ENCODE measurements at regions not wholly inside any gene's neighbourhood (a gene's known extent, or its start where the extent isn't known, plus 50 kb on each side); places are given as distances from the start of the nearest gene placed in this dataset.

DNA sequence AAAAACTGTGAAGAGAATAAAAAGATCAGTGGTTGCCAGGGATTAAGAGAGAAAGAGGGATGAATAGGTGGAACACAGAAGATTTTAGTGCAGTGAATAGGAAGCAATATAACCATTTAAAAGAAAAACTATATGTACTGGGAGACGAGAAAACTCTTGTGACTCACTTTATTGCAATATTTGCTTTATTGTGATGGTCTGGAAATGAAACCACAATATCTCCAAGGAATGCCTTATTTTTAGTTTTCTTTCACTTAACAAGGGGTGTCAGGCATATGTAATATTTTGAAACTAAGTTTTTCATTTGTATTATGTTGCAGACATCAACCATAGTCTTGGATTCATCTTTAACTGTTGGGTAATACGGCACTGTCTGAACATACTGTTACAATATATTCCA lies 1308.2 kb downstream of the PCDH9 start:
- Histone ChIP-seq H3K9me3 (ENCODE audit: control insufficient read depth, insufficient read depth, low read depth, low read length) (no peaks in the 10 kb centered on the region), H3K36me3 (ENCODE audit: control insufficient read depth, insufficient read depth, low read length) (no peaks in the 10 kb centered on the region), H3K4me1 (ENCODE audit: control insufficient read depth, insufficient read depth, low read length) (peaks cover 6% of the 10 kb centered on the region), H3K27me3 (ENCODE audit: control insufficient read depth, insufficient read depth, low read length) (no peaks in the 10 kb centered on the region), H3K9ac (ENCODE audit: low read length) (no peak overlapping the region), H3K27ac (ENCODE audit: low read depth, low read length) (no peak overlapping the region), H3K4me3 (ENCODE audit: low read depth, low read length) (no peak overlapping the region)

- Histone ChIP-seq H3K9ac (ENCODE audit: low read length) (no peak overlapping the region), H3K27me3 (ENCODE audit: control insufficient read depth, insufficient read depth, low read length) (no peaks in the 10 kb centered on the region), H3K9me3 (ENCODE audit: control insufficient read depth, insufficient read depth, low read depth, low read length) (no peaks in the 10 kb centered on the region), H3K36me3 (ENCODE audit: control insufficient read depth, insufficient read depth, low read length) (no peaks in the 10 kb centered on the region), H3K4me3 (ENCODE audit: low read depth, low read length) (no peak overlapping the region), H3K27ac (ENCODE audit: low read depth, low read length) (no peak overlapping the region), H3K4me1 (ENCODE audit: control insufficient read depth, insufficient read depth, low read length) (no peaks in the 10 kb centered on the region)
Observed at GRCh38 chr13:65917731-65918130, 1312.4 kb downstream of the PCDH9 start.

DNA sequence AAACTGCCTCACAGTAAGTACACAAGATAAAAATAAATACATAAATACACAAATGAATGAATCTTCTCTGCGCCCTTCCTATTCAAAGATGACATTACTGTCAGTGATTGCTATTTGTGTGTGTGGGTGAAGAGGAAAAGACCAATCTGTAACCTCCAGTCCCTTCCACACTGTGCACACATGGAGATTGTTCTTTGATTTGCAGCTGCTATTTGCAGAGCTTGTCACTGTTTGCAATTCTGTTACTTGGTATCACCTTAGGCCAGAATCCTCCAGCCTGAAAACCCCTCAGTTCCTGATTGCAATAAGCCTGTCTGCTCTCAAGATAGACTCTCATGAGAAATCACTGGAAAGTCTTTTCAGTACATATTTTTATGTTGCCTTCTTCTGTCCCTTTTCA lies 1314.9 kb downstream of the PCDH9 start:
- H3K27ac ChIP-seq (ENCODE audit: low read depth, low read length) = no peak overlapping the region
- H3K9ac ChIP-seq (ENCODE audit: low read length) = no peak overlapping the region
- no peaks in the 10 kb centered on the region for H3K27me3 ChIP-seq (ENCODE audit: control insufficient read depth, insufficient read depth, low read length)
- no peaks in the 10 kb centered on the region for H3K4me1 ChIP-seq (ENCODE audit: control insufficient read depth, insufficient read depth, low read length)
- H3K9me3 ChIP-seq (ENCODE audit: control insufficient read depth, insufficient read depth, low read depth, low read length) = no peaks in the 10 kb centered on the region
- no peaks in the 10 kb centered on the region for H3K36me3 ChIP-seq (ENCODE audit: control insufficient read depth, insufficient read depth, low read length)
- H3K4me3 ChIP-seq (ENCODE audit: low read depth, low read length) = no peak overlapping the region

- no peaks in the 10 kb centered on the region for H3K9me3 ChIP-seq (ENCODE audit: control insufficient read depth, insufficient read depth, low read depth, low read length)
- H3K27ac ChIP-seq (ENCODE audit: low read depth, low read length) = no peak overlapping the region
- no peaks in the 10 kb centered on the region for H3K36me3 ChIP-seq (ENCODE audit: control insufficient read depth, insufficient read depth, low read length)
- no peak overlapping the region for H3K4me3 ChIP-seq (ENCODE audit: low read depth, low read length)
- no peaks in the 10 kb centered on the region for H3K4me1 ChIP-seq (ENCODE audit: control insufficient read depth, insufficient read depth, low read length)
- no peaks in the 10 kb centered on the region for H3K27me3 ChIP-seq (ENCODE audit: control insufficient read depth, insufficient read depth, low read length)
- no peak overlapping the region for H3K9ac ChIP-seq (ENCODE audit: low read length)
Observed at GRCh38 chr13:65914716-65915115, 1315.4 kb downstream of the PCDH9 start.

DNA sequence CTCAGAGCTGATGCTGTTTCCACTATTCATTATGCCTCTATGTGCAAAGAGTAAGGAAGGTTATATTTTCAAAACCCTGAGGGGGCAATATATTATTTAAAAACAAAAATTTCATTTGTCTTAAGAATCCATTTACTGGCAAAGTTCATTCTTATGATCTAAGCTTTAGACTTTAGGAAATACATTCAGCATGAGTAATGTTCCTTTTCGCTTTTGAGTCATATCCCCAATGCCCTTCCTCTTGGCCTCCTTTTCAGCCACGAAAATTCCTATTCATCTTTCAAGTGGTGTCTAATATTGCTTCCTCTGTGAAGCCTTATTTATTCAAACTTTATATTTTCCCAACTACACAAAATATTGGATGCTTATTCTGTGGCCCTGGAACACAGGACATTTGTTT lies 1317.0 kb downstream of the PCDH9 start:
- Histone ChIP-seq H3K9ac (ENCODE audit: low read length) (no peak overlapping the region), H3K36me3 (ENCODE audit: control insufficient read depth, insufficient read depth, low read length) (no peaks in the 10 kb centered on the region), H3K4me1 (ENCODE audit: control insufficient read depth, insufficient read depth, low read length) (no peaks in the 10 kb centered on the region), H3K9me3 (ENCODE audit: control insufficient read depth, insufficient read depth, low read depth, low read length) (no peaks in the 10 kb centered on the region), H3K27ac (ENCODE audit: low read depth, low read length) (no peak overlapping the region), H3K4me3 (ENCODE audit: low read depth, low read length) (no peak overlapping the region), H3K27me3 (ENCODE audit: control insufficient read depth, insufficient read depth, low read length) (no peaks in the 10 kb centered on the region)

DNA sequence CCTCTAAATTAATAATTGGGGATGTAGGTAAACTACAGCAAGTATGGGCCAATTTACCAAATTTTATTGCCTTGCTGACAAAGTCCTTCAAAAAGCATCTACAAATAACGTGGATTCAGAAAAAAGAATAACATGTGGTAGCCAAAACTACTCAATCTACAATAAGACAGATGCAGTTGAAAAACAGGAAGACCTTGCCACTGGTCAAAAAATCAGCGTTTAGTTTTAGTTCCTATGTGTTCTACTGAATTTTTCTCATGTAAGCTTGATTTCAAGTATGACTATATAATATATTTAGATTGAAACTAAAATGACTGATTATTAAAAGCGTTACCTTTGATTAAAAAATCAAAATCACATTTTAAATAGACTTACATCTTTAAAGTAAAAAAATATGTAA lies 1317.6 kb downstream of the PCDH9 start:
- H3K9me3 ChIP-seq (ENCODE audit: control insufficient read depth, insufficient read depth, low read depth, low read length) = no peaks in the 10 kb centered on the region
- H3K27me3 ChIP-seq (ENCODE audit: control insufficient read depth, insufficient read depth, low read length) = no peaks in the 10 kb centered on the region
- no peak overlapping the region for H3K9ac ChIP-seq (ENCODE audit: low read length)
- no peak overlapping the region for H3K27ac ChIP-seq (ENCODE audit: low read depth, low read length)
- H3K36me3 ChIP-seq (ENCODE audit: control insufficient read depth, insufficient read depth, low read length) = no peaks in the 10 kb centered on the region
- H3K4me1 ChIP-seq (ENCODE audit: control insufficient read depth, insufficient read depth, low read length) = no peaks in the 10 kb centered on the region
- H3K4me3 ChIP-seq (ENCODE audit: low read depth, low read length) = no peak overlapping the region

DNA sequence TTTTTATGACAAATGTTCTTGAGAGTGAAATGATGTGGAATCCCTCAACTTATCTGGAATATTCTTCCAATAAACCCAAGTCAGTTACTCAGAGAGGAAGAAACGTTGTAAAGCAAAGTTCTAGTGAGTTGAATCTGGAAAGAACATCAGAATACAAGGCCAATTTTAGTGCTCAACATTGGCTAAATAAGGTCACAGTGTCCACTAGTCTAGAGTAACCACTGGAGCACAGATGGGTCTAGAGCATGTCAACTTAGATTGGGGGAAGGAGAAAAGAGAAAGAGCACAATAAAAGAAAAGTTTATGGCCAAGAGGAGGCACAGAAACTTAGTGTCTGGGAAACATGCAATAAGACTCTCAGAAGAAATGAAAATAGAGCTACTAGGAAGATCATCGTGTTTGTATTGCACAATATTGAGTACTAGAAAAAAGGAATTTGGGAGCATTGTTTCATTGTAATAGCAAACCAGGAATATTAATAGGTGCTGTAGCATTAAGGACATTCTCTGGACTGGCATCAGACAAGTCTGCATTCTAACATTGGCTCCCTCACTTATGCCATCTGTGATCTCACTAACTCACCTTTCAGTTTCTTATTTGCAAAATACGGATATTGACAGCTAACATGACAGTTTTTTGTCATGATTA lies 1318.5 kb downstream of the PCDH9 start:
- Histone ChIP-seq H3K36me3 (ENCODE audit: control insufficient read depth, insufficient read depth, low read length) (no peaks in the 10 kb centered on the region), H3K4me1 (ENCODE audit: control insufficient read depth, insufficient read depth, low read length) (no peaks in the 10 kb centered on the region), H3K27ac (ENCODE audit: low read depth, low read length) (no peak overlapping the region), H3K4me3 (ENCODE audit: low read depth, low read length) (no peak overlapping the region), H3K9ac (ENCODE audit: low read length) (no peak overlapping the region), H3K9me3 (ENCODE audit: control insufficient read depth, insufficient read depth, low read depth, low read length) (no peaks in the 10 kb centered on the region), H3K27me3 (ENCODE audit: control insufficient read depth, insufficient read depth, low read length) (no peaks in the 10 kb centered on the region)

- no peak overlapping the region for H3K4me3 ChIP-seq (ENCODE audit: low read depth, low read length)
- H3K27me3 ChIP-seq (ENCODE audit: control insufficient read depth, insufficient read depth, low read length) = no peaks in the 10 kb centered on the region
- H3K9ac ChIP-seq (ENCODE audit: low read length) = no peak overlapping the region
- no peaks in the 10 kb centered on the region for H3K9me3 ChIP-seq (ENCODE audit: control insufficient read depth, insufficient read depth, low read depth, low read length)
- H3K27ac ChIP-seq (ENCODE audit: low read depth, low read length) = no peak overlapping the region
- H3K4me1 ChIP-seq (ENCODE audit: control insufficient read depth, insufficient read depth, low read length) = no peaks in the 10 kb centered on the region
- H3K36me3 ChIP-seq (ENCODE audit: control insufficient read depth, insufficient read depth, low read length) = no peaks in the 10 kb centered on the region
Observed at GRCh38 chr13:65909501-65909900, 1320.6 kb downstream of the PCDH9 start.

- H3K9me3 ChIP-seq (ENCODE audit: control insufficient read depth, insufficient read depth, low read depth, low read length) = no peaks in the 10 kb centered on the region
- no peaks in the 10 kb centered on the region for H3K4me1 ChIP-seq (ENCODE audit: control insufficient read depth, insufficient read depth, low read length)
- H3K36me3 ChIP-seq (ENCODE audit: control insufficient read depth, insufficient read depth, low read length) = no peaks in the 10 kb centered on the region
- H3K27ac ChIP-seq (ENCODE audit: low read depth, low read length) = no peak overlapping the region
- H3K9ac ChIP-seq (ENCODE audit: low read length) = no peak overlapping the region
- no peaks in the 10 kb centered on the region for H3K27me3 ChIP-seq (ENCODE audit: control insufficient read depth, insufficient read depth, low read length)
- no peak overlapping the region for H3K4me3 ChIP-seq (ENCODE audit: low read depth, low read length)
Observed at GRCh38 chr13:65907666-65908525, 1322.2 kb downstream of the PCDH9 start.

- Histone ChIP-seq H3K4me1 (ENCODE audit: control insufficient read depth, insufficient read depth, low read length) (no peaks in the 10 kb centered on the region), H3K9ac (ENCODE audit: low read length) (no peak overlapping the region), H3K9me3 (ENCODE audit: control insufficient read depth, insufficient read depth, low read depth, low read length) (no peaks in the 10 kb centered on the region), H3K27me3 (ENCODE audit: control insufficient read depth, insufficient read depth, low read length) (no peaks in the 10 kb centered on the region), H3K36me3 (ENCODE audit: control insufficient read depth, insufficient read depth, low read length) (no peaks in the 10 kb centered on the region), H3K4me3 (ENCODE audit: low read depth, low read length) (no peak overlapping the region), H3K27ac (ENCODE audit: low read depth, low read length) (no peak overlapping the region)
Observed at GRCh38 chr13:65901723-65902122, 1328.4 kb downstream of the PCDH9 start.

- no peaks in the 10 kb centered on the region for H3K4me1 ChIP-seq (ENCODE audit: control insufficient read depth, insufficient read depth, low read length)
- no peaks in the 10 kb centered on the region for H3K27me3 ChIP-seq (ENCODE audit: control insufficient read depth, insufficient read depth, low read length)
- H3K4me3 ChIP-seq (ENCODE audit: low read depth, low read length) = no peak overlapping the region
- no peak overlapping the region for H3K9ac ChIP-seq (ENCODE audit: low read length)
- no peaks in the 10 kb centered on the region for H3K9me3 ChIP-seq (ENCODE audit: control insufficient read depth, insufficient read depth, low read depth, low read length)
- no peaks in the 10 kb centered on the region for H3K36me3 ChIP-seq (ENCODE audit: control insufficient read depth, insufficient read depth, low read length)
- H3K27ac ChIP-seq (ENCODE audit: low read depth, low read length) = no peak overlapping the region
Observed at GRCh38 chr13:65894049-65894448, 1336.1 kb downstream of the PCDH9 start.
